SK-N-SH (cell line): ENCODE measurements at regions not wholly inside any gene's neighbourhood (a gene's known extent, or its start where the extent isn't known, plus 50 kb on each side); places are given as distances from the start of the nearest gene placed in this dataset.

ENCODE experiments used
- CTCF ChIA-PET: fragments of 300-600, 350-600 bp; formaldehyde crosslinking; extraction: SDS; loops from one replicate; lab custom pipeline; 2021; lab: Yijun Ruan, JAX
- POLR2A ChIA-PET: fragments of 350-600 bp; sonication (Branson Sonifier 250); formaldehyde crosslinking; extraction: SDS; loops from one replicate; lab custom pipeline; 2020; ENCODE audit warnings: antibody characterized with exemption, inconsistent platforms; lab: Yijun Ruan, JAX
- DNase-seq: peaks from one replicate; pipeline ENCODE4 v3.0.0; 2012
- H2AFZ ChIP-seq: fragments of 200-600 bp; sonication (generic); 2 replicates; pipeline ENCODE4 v1.8.1; 2016; ENCODE audit warnings: antibody characterized with exemption, mild to moderate bottlenecking, low read depth
- H3F3A ChIP-seq: fragments of 200-600 bp; sonication (generic); replicated peaks from 2 replicates; pipeline ENCODE3; 2016; ENCODE audit warnings: antibody characterized with exemption, mild to moderate bottlenecking; ENCODE audit not compliant: insufficient read depth
- H3K27ac ChIP-seq, 2 experiments: fragments of 200-500 bp in 1 of 2; fragments of 200-600 bp in 1 of 2; sonication (Bioruptor generic) in 1 of 2; sonication (generic), shearing (Covaris generic) in 1 of 2; 2 replicates each; pipeline versions ENCODE4 v1.5.1 to v1.6.1; 2014 to 2016; ENCODE audit warnings: low read depth in 2 of 2, inconsistent platforms in 1 of 2, low read length in 1 of 2, mild to moderate bottlenecking in 1 of 2, mixed read lengths in 1 of 2
- H3K27me3 ChIP-seq: fragments of 200-600 bp; sonication (generic), shearing (Covaris generic); 2 replicates; pipeline ENCODE4 v1.6.1; 2016; ENCODE audit warnings: mixed run types; ENCODE audit not compliant: insufficient read depth
- H3K36me3 ChIP-seq, 2 experiments: fragments of 200-500 bp in 1 of 2; fragments of 200-600 bp in 1 of 2; sonication (Bioruptor generic) in 1 of 2; sonication (generic) in 1 of 2; replicated peaks in 1 of 2; 2 replicates each; pipeline versions ENCODE3 to v1.5.1; 2014 to 2016; ENCODE audit warnings: low read length in 1 of 2, mild to moderate bottlenecking in 1 of 2; ENCODE audit not compliant: insufficient read depth in 2 of 2, control insufficient read depth in 1 of 2
- H3K4me1 ChIP-seq, 2 experiments: fragments of 200-500 bp in 1 of 2; fragments of 200-600 bp in 1 of 2; sonication (Bioruptor generic) in 1 of 2; sonication (generic), shearing (Covaris generic) in 1 of 2; 2 replicates each; pipeline versions ENCODE4 v1.5.1 to v1.6.1; 2014 to 2016; ENCODE audit warnings: low read depth in 1 of 2, low read length in 1 of 2, mixed run types in 1 of 2; ENCODE audit not compliant: insufficient read depth in 2 of 2, control insufficient read depth in 1 of 2
- H3K4me2 ChIP-seq: fragments of 200-600 bp; sonication (generic), shearing (Covaris generic); 2 replicates; pipeline ENCODE4 v1.6.1; 2017; ENCODE audit warnings: mixed run types
- H3K4me3 ChIP-seq, 2 experiments: fragments of 200-500 bp in 1 of 2; fragments of 200-600 bp in 1 of 2; sonication (Bioruptor generic) in 1 of 2; sonication (generic), shearing (Covaris generic) in 1 of 2; 2 replicates each; pipeline versions ENCODE4 v1.5.1 to v1.8.1; 2014 to 2016; ENCODE audit warnings: low read depth in 2 of 2, inconsistent platforms in 1 of 2, low read length in 1 of 2, mild to moderate bottlenecking in 1 of 2, mixed read lengths in 1 of 2, moderate library complexity in 1 of 2
- H3K79me2 ChIP-seq: fragments of 200-600 bp; sonication (generic); 2 replicates; pipeline ENCODE4 v1.8.1; 2017; ENCODE audit warnings: mild to moderate bottlenecking; ENCODE audit not compliant: insufficient read depth
- H3K9ac ChIP-seq: fragments of 200-600 bp; sonication (generic); 2 replicates; pipeline ENCODE4 v1.6.1; 2017; ENCODE audit warnings: mixed run types
- H3K9me2 ChIP-seq: fragments of 200-600 bp; sonication (generic); 2 replicates; pipeline ENCODE4 v1.6.1; 2017; ENCODE audit warnings: mixed run types
- H3K9me3 ChIP-seq: fragments of 200-600 bp; sonication (generic); 2 replicates; pipeline ENCODE4 v1.6.1; 2017; ENCODE audit warnings: mixed run types, mild to moderate bottlenecking, moderate library complexity
- H4K20me1 ChIP-seq: fragments of 200-600 bp; sonication (generic); 2 replicates; pipeline ENCODE4 v1.6.1; 2017; ENCODE audit warnings: mild to moderate bottlenecking, mixed run types; ENCODE audit not compliant: insufficient read depth
- FOXJ3 ChIP-seq: sonication (generic); formaldehyde crosslinking; IDR thresholded peaks from 2 replicates; pipeline ENCODE4 v1.5.1; 2020; ENCODE audit warnings: mild to moderate bottlenecking, missing genetic modification reagents
- GABPA ChIP-seq: IDR thresholded peaks from 2 replicates; pipeline ENCODE4 v1.4.0; 2012; ENCODE audit warnings: low read depth, mild to moderate bottlenecking
- GATA2 ChIP-seq: sonication (generic); formaldehyde crosslinking; IDR thresholded peaks from 2 replicates; pipeline ENCODE4 v1.5.0; 2020; ENCODE audit warnings: mild to moderate bottlenecking, missing genetic modification reagents
- MEF2A ChIP-seq: IDR thresholded peaks from 2 replicates; pipeline ENCODE4 v1.4.0; 2012; ENCODE audit warnings: low read depth, borderline replicate concordance
- MXI1 ChIP-seq: IDR thresholded peaks from 2 replicates; pipeline ENCODE4 v1.6.1; 2012; ENCODE audit warnings: mild to moderate bottlenecking, low read depth, low read length, improper control_type of control experiment
- RAD21 ChIP-seq: IDR thresholded peaks from 2 replicates; pipeline ENCODE4 v1.6.1; 2012; ENCODE audit warnings: mild to moderate bottlenecking, low read length
- RXRA ChIP-seq: IDR thresholded peaks from 2 replicates; pipeline ENCODE4 v1.4.0; 2012; ENCODE audit warnings: low read depth, mild to moderate bottlenecking, borderline replicate concordance
- SIN3A ChIP-seq: IDR thresholded peaks from 2 replicates; pipeline ENCODE4 v1.6.1; 2012; ENCODE audit warnings: low read depth, mild to moderate bottlenecking, low read length, moderate library complexity, borderline replicate concordance
- TAF1 ChIP-seq: IDR thresholded peaks from 2 replicates; pipeline ENCODE4 v1.6.1; 2012; ENCODE audit warnings: low read depth, mild to moderate bottlenecking, low read length, moderate library complexity, borderline replicate concordance
- TCF12 ChIP-seq: IDR thresholded peaks from 2 replicates; pipeline ENCODE4 v1.4.0; 2012
- TEAD4 ChIP-seq: IDR thresholded peaks from 2 replicates; pipeline ENCODE4 v1.4.0; 2012; ENCODE audit warnings: mild to moderate bottlenecking, borderline replicate concordance; ENCODE audit not compliant: insufficient read depth
- YY1 ChIP-seq: IDR thresholded peaks from 2 replicates; pipeline ENCODE4 v1.4.0; 2012; ENCODE audit warnings: low read depth, mild to moderate bottlenecking
- WGBS: methylation state at CpG from one replicate; pipeline ENCODE4 v1.1.6; 2017; ENCODE audit warnings: low lambda C conversion rate; 5-methylcytosine and 5-hydroxymethylcytosine counted together
- TF ChIP-seq, protein P1 (sequence below): IDR thresholded peaks from 2 replicates; pipeline ENCODE4 v1.4.0; 2012; ENCODE audit warnings: low read depth, borderline replicate concordance
- TF ChIP-seq, protein P2 (sequence below): IDR thresholded peaks from 2 replicates; pipeline ENCODE4; 2012
- TF ChIP-seq, protein P3 (sequence below): fragments of 150-350 bp; IDR thresholded peaks from 2 replicates; pipeline ENCODE4 v1.6.1; 2016; ENCODE audit warnings: mild to moderate bottlenecking, low read depth, low read length
- TF ChIP-seq, protein P4 (sequence below): IDR thresholded peaks from 2 replicates; pipeline ENCODE4 v1.4.0; 2012; ENCODE audit warnings: low read depth, borderline replicate concordance
- TF ChIP-seq, protein P5 (sequence below): fragments of 200-600 bp; sonication (generic); IDR thresholded peaks from 2 replicates; pipeline ENCODE4 v1.6.1; 2017; ENCODE audit warnings: antibody characterized with exemption, mild to moderate bottlenecking, moderate library complexity
- TF ChIP-seq, protein P6 (sequence below): IDR thresholded peaks from 2 replicates; pipeline ENCODE4 v1.6.1; 2012; ENCODE audit warnings: mild to moderate bottlenecking, low read depth, low read length, moderate library complexity

DNA sequence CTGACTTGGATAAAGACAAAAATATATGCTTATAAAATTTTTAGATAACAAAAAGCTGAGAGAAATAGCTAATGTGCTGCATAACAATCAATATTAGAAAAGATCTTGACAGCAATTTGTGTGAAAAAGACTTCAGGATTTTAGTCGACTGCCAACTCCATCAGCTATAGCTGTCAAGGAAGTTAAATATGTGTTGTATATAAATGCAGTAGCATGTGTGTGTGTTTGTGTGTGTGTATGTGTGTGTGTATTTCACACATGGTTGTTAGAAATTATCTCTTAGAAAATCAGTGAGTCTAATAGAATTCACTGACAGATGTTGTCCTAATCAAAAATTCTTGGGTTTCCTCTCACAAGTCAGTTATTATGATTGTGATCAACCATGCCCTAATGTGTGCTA lies 171.2 kb downstream of the CASP12 start:
- H3K27ac ChIP-seq = no peak overlapping the region
- POLR2A ChIA-PET = no interaction called here

More for the DNA sequence above, 171.2 kb downstream of the CASP12 start:
- Histone ChIP-seq H3K9ac (no peak overlapping the region), H3K4me3 (no peak overlapping the region), H3K4me2 (no peak overlapping the region), H3K79me2 (no peaks in the 10 kb centered on the region), H3K9me3 (no peaks in the 10 kb centered on the region), H3K9me2 (no peaks in the 10 kb centered on the region), H2AFZ (no peak overlapping the region), H3K4me1 (peaks cover 0 to 8% of the 10 kb centered on the region in 2 experiments; a peak in 2 of 4 replicates), H3K27me3 (no peaks in the 10 kb centered on the region), H3K36me3 (peaks cover 0 to 4% of the 10 kb centered on the region in 2 experiments), H4K20me1 (no peaks in the 10 kb centered on the region), H3F3A (no peaks in the 10 kb centered on the region)
- CTCF ChIA-PET = no interaction called here
- TF ChIP-seq, protein P1, sequence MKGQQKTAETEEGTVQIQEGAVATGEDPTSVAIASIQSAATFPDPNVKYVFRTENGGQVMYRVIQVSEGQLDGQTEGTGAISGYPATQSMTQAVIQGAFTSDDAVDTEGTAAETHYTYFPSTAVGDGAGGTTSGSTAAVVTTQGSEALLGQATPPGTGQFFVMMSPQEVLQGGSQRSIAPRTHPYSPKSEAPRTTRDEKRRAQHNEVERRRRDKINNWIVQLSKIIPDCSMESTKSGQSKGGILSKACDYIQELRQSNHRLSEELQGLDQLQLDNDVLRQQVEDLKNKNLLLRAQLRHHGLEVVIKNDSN = no peak
- TF ChIP-seq GATA2 (CRISPR knock-in tag) (no peak), TAF1 (no peak), YY1 (no peak), TCF12 (no peak), RAD21 (no peak), RXRA (no peak), MXI1 (no peak), GABPA (no peak), SIN3A (no peak), TEAD4 (no peak), FOXJ3 (CRISPR knock-in tag) (no peak), MEF2A (no peak)
- TF ChIP-seq, protein P2, sequence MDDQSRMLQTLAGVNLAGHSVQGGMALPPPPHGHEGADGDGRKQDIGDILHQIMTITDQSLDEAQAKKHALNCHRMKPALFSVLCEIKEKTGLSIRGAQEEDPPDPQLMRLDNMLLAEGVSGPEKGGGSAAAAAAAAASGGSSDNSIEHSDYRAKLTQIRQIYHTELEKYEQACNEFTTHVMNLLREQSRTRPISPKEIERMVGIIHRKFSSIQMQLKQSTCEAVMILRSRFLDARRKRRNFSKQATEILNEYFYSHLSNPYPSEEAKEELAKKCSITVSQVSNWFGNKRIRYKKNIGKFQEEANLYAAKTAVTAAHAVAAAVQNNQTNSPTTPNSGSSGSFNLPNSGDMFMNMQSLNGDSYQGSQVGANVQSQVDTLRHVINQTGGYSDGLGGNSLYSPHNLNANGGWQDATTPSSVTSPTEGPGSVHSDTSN = no peak
- TF ChIP-seq, protein P3, sequence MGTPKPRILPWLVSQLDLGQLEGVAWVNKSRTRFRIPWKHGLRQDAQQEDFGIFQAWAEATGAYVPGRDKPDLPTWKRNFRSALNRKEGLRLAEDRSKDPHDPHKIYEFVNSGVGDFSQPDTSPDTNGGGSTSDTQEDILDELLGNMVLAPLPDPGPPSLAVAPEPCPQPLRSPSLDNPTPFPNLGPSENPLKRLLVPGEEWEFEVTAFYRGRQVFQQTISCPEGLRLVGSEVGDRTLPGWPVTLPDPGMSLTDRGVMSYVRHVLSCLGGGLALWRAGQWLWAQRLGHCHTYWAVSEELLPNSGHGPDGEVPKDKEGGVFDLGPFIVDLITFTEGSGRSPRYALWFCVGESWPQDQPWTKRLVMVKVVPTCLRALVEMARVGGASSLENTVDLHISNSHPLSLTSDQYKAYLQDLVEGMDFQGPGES = no peak
- TF ChIP-seq, protein P4, sequence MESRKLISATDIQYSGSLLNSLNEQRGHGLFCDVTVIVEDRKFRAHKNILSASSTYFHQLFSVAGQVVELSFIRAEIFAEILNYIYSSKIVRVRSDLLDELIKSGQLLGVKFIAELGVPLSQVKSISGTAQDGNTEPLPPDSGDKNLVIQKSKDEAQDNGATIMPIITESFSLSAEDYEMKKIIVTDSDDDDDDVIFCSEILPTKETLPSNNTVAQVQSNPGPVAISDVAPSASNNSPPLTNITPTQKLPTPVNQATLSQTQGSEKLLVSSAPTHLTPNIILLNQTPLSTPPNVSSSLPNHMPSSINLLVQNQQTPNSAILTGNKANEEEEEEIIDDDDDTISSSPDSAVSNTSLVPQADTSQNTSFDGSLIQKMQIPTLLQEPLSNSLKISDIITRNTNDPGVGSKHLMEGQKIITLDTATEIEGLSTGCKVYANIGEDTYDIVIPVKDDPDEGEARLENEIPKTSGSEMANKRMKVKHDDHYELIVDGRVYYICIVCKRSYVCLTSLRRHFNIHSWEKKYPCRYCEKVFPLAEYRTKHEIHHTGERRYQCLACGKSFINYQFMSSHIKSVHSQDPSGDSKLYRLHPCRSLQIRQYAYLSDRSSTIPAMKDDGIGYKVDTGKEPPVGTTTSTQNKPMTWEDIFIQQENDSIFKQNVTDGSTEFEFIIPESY = no peak
- TF ChIP-seq, protein P5, sequence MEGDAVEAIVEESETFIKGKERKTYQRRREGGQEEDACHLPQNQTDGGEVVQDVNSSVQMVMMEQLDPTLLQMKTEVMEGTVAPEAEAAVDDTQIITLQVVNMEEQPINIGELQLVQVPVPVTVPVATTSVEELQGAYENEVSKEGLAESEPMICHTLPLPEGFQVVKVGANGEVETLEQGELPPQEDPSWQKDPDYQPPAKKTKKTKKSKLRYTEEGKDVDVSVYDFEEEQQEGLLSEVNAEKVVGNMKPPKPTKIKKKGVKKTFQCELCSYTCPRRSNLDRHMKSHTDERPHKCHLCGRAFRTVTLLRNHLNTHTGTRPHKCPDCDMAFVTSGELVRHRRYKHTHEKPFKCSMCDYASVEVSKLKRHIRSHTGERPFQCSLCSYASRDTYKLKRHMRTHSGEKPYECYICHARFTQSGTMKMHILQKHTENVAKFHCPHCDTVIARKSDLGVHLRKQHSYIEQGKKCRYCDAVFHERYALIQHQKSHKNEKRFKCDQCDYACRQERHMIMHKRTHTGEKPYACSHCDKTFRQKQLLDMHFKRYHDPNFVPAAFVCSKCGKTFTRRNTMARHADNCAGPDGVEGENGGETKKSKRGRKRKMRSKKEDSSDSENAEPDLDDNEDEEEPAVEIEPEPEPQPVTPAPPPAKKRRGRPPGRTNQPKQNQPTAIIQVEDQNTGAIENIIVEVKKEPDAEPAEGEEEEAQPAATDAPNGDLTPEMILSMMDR = no peak
- TF ChIP-seq, protein P6, sequence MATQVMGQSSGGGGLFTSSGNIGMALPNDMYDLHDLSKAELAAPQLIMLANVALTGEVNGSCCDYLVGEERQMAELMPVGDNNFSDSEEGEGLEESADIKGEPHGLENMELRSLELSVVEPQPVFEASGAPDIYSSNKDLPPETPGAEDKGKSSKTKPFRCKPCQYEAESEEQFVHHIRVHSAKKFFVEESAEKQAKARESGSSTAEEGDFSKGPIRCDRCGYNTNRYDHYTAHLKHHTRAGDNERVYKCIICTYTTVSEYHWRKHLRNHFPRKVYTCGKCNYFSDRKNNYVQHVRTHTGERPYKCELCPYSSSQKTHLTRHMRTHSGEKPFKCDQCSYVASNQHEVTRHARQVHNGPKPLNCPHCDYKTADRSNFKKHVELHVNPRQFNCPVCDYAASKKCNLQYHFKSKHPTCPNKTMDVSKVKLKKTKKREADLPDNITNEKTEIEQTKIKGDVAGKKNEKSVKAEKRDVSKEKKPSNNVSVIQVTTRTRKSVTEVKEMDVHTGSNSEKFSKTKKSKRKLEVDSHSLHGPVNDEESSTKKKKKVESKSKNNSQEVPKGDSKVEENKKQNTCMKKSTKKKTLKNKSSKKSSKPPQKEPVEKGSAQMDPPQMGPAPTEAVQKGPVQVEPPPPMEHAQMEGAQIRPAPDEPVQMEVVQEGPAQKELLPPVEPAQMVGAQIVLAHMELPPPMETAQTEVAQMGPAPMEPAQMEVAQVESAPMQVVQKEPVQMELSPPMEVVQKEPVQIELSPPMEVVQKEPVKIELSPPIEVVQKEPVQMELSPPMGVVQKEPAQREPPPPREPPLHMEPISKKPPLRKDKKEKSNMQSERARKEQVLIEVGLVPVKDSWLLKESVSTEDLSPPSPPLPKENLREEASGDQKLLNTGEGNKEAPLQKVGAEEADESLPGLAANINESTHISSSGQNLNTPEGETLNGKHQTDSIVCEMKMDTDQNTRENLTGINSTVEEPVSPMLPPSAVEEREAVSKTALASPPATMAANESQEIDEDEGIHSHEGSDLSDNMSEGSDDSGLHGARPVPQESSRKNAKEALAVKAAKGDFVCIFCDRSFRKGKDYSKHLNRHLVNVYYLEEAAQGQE = no peak
- DNase-seq = no peak
- 88% methylated on average over 1 of the region's 1 CpG for WGBS
